Neural progenitor cell (in vitro differentiated cells): ENCODE measurements at regions not wholly inside any gene's neighbourhood (a gene's known extent, or its start where the extent isn't known, plus 50 kb on each side); places are given as distances from the start of the nearest gene placed in this dataset.
"Not testable (repeated sequence)": the region's sequence is repeated elsewhere in the genome, so short reads cannot be mapped to it uniquely, and the experiment has no call there.

Source experiments
- DNase-seq: peaks from one replicate; pipeline ENCODE4 v3.0.0-alpha.2; 2016; ENCODE audit warnings: low spot score
- H2AFZ ChIP-seq: fragments of 200-600 bp; sonication (generic); replicated peaks from 2 replicates; pipeline ENCODE4 v1.6.1; 2016; ENCODE audit warnings: antibody characterized with exemption
- H3F3A ChIP-seq: fragments of 200-600 bp; sonication (generic); 2 replicates; pipeline ENCODE4 v1.6.1; 2016; ENCODE audit warnings: antibody characterized with exemption, low read depth
- H3K27ac ChIP-seq: fragments of 200-600 bp; sonication (generic); 2 replicates; pipeline ENCODE4 v1.5.1; 2016; ENCODE audit warnings: mild to moderate bottlenecking
- H3K27me3 ChIP-seq: fragments of 200-600 bp; sonication (generic); 2 replicates; pipeline ENCODE4 v1.6.1; 2016; ENCODE audit warnings: mild to moderate bottlenecking, moderate library complexity
- H3K36me3 ChIP-seq: fragments of 200-600 bp; sonication (generic); 2 replicates; pipeline ENCODE4 v1.5.1; 2016
- H3K4me1 ChIP-seq: fragments of 200-600 bp; sonication (generic); 2 replicates; pipeline ENCODE4 v1.6.1; 2016; ENCODE audit warnings: mixed run types
- H3K4me2 ChIP-seq: fragments of 200-600 bp; sonication (generic); 2 replicates; pipeline ENCODE4 v1.6.1; 2016
- H3K4me3 ChIP-seq: fragments of 200-600 bp; sonication (generic); 2 replicates; pipeline ENCODE4 v1.5.1; 2016
- H3K79me2 ChIP-seq: fragments of 200-600 bp; sonication (generic); 2 replicates; pipeline ENCODE4 v1.6.1; 2016; ENCODE audit warnings: low read depth
- H3K9ac ChIP-seq: fragments of 200-600 bp; sonication (generic); 2 replicates; pipeline ENCODE4 v1.6.1; 2016
- H3K9me3 ChIP-seq: fragments of 200-600 bp; sonication (generic); 2 replicates; pipeline ENCODE4 v1.5.1; 2016; ENCODE audit warnings: low read depth
- H4K20me1 ChIP-seq: fragments of 200-600 bp; sonication (generic); 2 replicates; pipeline ENCODE4 v1.6.1; 2016; ENCODE audit warnings: low read depth
- H3K27ac Mint-ChIP-seq: 3 replicates; pipeline ENCODE4 v1.8.0; 2021; ENCODE audit warnings: mixed read lengths
- H3K27me3 Mint-ChIP-seq: 2 replicates; pipeline ENCODE4 v1.8.0; 2022; ENCODE audit warnings: low read depth, mild to moderate bottlenecking, inconsistent platforms, moderate library complexity, mixed read lengths; ENCODE audit not compliant: insufficient read depth
- H3K36me3 Mint-ChIP-seq: 3 replicates; pipeline ENCODE4 v1.8.0; 2021; ENCODE audit warnings: mixed read lengths
- H3K4me1 Mint-ChIP-seq: 3 replicates; pipeline ENCODE4 v1.8.0; 2021; ENCODE audit warnings: mixed read lengths
- H3K4me3 Mint-ChIP-seq: 3 replicates; pipeline ENCODE4 v1.8.0; 2021; ENCODE audit warnings: mild to moderate bottlenecking, moderate library complexity, mixed read lengths
- H3K9me3 Mint-ChIP-seq: 3 replicates; pipeline ENCODE4 v1.8.0; 2020; ENCODE audit warnings: mixed read lengths
- EZH2 ChIP-seq: fragments of 200-600 bp; sonication (generic); IDR thresholded peaks from 2 replicates; pipeline ENCODE4 v1.6.1; 2017; ENCODE audit warnings: antibody characterized with exemption, mild to moderate bottlenecking, moderate library complexity
- EZH2phosphoT487 ChIP-seq: fragments of 200-600 bp; sonication (generic); IDR thresholded peaks from 2 replicates; pipeline ENCODE4 v1.6.1; 2017; ENCODE audit warnings: antibody characterized with exemption
- TF ChIP-seq, protein P1 (sequence below): fragments of 200-600 bp; sonication (generic); IDR thresholded peaks from 2 replicates; pipeline ENCODE4 v1.5.1; 2017; ENCODE audit warnings: antibody characterized with exemption, mild to moderate bottlenecking

DNA sequence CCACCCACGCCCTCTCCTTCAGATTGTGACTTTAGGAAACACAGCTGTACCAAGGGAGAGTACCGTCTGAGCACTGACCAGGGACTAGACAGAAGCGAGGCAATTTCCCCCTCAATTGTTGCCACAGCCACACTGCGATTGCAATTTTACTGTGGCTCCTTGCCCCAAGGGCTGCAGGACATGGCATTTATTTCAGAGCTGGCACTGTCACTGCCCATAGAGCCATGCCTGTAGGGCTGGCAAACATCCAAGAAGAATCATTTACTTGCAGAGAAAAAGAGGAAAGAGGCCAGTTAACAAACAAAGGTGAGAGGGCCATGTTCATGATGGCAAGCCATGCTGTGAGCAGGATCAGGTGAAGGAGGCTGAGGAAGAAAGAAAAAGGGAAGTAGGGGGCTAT is 129.6 kb downstream of the EMP1 start:
- no peaks in the 10 kb centered on the region for H3K79me2 ChIP-seq

DNA sequence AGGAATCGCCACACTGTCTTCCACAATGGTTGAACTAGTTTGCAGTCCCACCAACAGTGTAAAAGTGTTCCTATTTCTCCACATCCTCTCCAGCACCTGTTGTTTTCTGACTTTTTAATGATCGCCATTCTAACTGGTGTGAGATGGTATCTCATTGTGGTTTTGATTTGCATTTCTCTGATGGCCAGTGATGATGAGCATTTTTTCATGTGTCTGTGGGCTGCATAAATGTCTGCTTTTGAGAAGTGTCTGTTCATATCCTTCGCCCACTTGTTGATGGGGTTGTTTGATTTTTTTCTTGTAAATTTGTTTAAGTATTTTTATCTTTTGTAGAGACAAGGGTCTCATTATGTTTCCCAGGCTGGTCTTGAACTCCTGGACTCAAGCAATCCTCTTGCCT is 128.5 kb downstream of the EMP1 start:
- not testable (repeated sequence) for H3K4me3 Mint-ChIP-seq, H3K27ac ChIP-seq, H3F3A ChIP-seq, H2AFZ ChIP-seq, H4K20me1 ChIP-seq, H3K9me3 ChIP-seq, H3K4me3 ChIP-seq, H3K79me2 ChIP-seq, H3K27ac Mint-ChIP-seq, H3K9ac ChIP-seq, H3K27me3 ChIP-seq, H3K36me3 Mint-ChIP-seq, H3K9me3 Mint-ChIP-seq, H3K4me2 ChIP-seq, DNase-seq, H3K36me3 ChIP-seq
- peaks cover 11% of the 10 kb centered on the region for H3K27me3 Mint-ChIP-seq
- H3K4me1 Mint-ChIP-seq = peaks cover 12% of the 10 kb centered on the region
- peaks cover 10% of the 10 kb centered on the region for H3K4me1 ChIP-seq

More for the DNA sequence above, 129.6 kb downstream of the EMP1 start:
- Histone ChIP-seq H3K27me3 (no peaks in the 10 kb centered on the region), H4K20me1 (no peaks in the 10 kb centered on the region), H3K36me3 (no peaks in the 10 kb centered on the region), H3K9me3 (no peaks in the 10 kb centered on the region), H3K27ac (no peak overlapping the region), H3K9ac (no peak overlapping the region), H2AFZ (no peak overlapping the region), H3K4me1 (peaks cover 10% of the 10 kb centered on the region), H3K4me3 (no peak overlapping the region), H3F3A (no peaks in the 10 kb centered on the region), H3K4me2 (no peak overlapping the region)
- TF ChIP-seq EZH2 (no peak), EZH2phosphoT487 (no peak)
- TF ChIP-seq, protein P1, sequence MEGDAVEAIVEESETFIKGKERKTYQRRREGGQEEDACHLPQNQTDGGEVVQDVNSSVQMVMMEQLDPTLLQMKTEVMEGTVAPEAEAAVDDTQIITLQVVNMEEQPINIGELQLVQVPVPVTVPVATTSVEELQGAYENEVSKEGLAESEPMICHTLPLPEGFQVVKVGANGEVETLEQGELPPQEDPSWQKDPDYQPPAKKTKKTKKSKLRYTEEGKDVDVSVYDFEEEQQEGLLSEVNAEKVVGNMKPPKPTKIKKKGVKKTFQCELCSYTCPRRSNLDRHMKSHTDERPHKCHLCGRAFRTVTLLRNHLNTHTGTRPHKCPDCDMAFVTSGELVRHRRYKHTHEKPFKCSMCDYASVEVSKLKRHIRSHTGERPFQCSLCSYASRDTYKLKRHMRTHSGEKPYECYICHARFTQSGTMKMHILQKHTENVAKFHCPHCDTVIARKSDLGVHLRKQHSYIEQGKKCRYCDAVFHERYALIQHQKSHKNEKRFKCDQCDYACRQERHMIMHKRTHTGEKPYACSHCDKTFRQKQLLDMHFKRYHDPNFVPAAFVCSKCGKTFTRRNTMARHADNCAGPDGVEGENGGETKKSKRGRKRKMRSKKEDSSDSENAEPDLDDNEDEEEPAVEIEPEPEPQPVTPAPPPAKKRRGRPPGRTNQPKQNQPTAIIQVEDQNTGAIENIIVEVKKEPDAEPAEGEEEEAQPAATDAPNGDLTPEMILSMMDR = no peak
- Mint-ChIP-seq H3K27me3 (peaks cover 11% of the 10 kb centered on the region), H3K27ac (no peak overlapping the region), H3K4me3 (no peak overlapping the region), H3K4me1 (peaks cover 11% of the 10 kb centered on the region), H3K9me3 (peaks cover 9% of the 10 kb centered on the region), H3K36me3 (no peaks in the 10 kb centered on the region)
- DNase-seq = no peak

DNA sequence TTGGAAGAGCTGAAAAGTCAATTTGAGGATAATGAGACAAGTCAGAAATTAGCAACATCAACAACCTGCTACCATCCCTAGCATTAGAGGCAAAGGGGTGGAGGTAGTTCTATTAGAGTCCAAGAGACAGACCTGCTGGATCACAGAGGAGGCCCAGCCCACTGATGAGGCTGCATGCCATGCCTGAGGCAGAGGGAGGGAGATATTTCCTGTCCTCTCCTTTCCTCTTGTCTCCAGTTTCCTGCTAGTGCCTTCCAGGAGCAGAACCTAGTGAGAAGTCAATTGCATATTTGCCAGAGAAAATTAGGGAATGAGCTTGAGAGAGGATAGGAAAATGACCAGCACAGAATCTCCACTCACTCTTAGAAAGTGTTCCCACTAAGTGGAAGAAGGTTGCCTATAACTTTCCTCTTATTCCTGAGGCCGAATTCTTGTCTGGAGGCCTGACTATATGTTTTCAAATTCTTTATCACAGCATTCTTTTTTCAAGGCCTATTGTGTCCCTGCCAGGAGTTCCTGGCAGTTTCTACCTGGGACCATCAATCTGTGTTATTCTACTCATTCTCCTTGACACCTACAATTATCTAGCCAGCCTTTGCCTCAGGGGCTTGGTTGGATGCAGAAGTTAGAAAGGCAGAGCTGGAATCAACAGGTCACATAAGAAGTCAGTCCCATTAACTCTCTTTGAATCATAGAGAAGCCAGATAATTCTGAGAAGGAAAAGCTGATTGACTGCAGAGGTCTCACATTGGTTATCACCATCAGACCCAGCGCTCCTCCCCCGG is 121.9 kb downstream of the EMP1 start:
- no peaks in the 10 kb centered on the region for H3K4me1 ChIP-seq
- H3K27ac Mint-ChIP-seq = no peak overlapping the region
- H3K27me3 Mint-ChIP-seq = peaks cover 8% of the 10 kb centered on the region

More for the DNA sequence above, 121.9 kb downstream of the EMP1 start:
- no peaks in the 10 kb centered on the region for H3F3A ChIP-seq
- H3K9me3 Mint-ChIP-seq = peaks cover 11% of the 10 kb centered on the region
- no peaks in the 10 kb centered on the region for H3K36me3 ChIP-seq
- no peak overlapping the region for H3K4me3 Mint-ChIP-seq
- no peaks in the 10 kb centered on the region for H4K20me1 ChIP-seq
- no peak overlapping the region for H3K4me3 ChIP-seq
- H3K4me2 ChIP-seq = no peak overlapping the region
- no peak for DNase-seq
- TF ChIP-seq, protein P1 = no peak
- TF ChIP-seq EZH2phosphoT487 (no peak), EZH2 (no peak)
- H3K9ac ChIP-seq = no peak overlapping the region
- H3K36me3 Mint-ChIP-seq = no peaks in the 10 kb centered on the region
- H2AFZ ChIP-seq = no peak overlapping the region
- H3K9me3 ChIP-seq = no peaks in the 10 kb centered on the region
- no peak overlapping the region for H3K27ac ChIP-seq
- no peaks in the 10 kb centered on the region for H3K27me3 ChIP-seq
- H3K4me1 Mint-ChIP-seq = peaks cover 9% of the 10 kb centered on the region
- no peaks in the 10 kb centered on the region for H3K79me2 ChIP-seq
